Psoas muscle (tissue), 7 donors: ENCODE measurements at regions not wholly inside any gene's neighbourhood (a gene's known extent, or its start where the extent isn't known, plus 50 kb on each side); places are given as distances from the start of the nearest gene placed in this dataset.
"Not testable (repeated sequence)": the region's sequence is repeated elsewhere in the genome, so short reads cannot be mapped to it uniquely, and the experiment has no call there.

Source experiments
- ATAC-seq, 4 donors: fragments of 200-7000 bp; cut with Tn5 transposase; one replicate each; pipeline ENCODE4 v1.9.1; 2020; ENCODE audit warnings: moderate library complexity in 3 of 4, mild to moderate bottlenecking in 2 of 4
- DNase-seq, 2 donors: peaks; one replicate each; pipeline ENCODE4 v3.0.0-alpha.2; 2020
- H3K27ac ChIP-seq: fragments of 200-600 bp; one replicate; pipeline ENCODE4 v1.8.0; 2022
- H3K27me3 ChIP-seq, 3 donors: fragments of 200-600 bp in 1 of 3; one replicate each; pipeline versions ENCODE4 v1.6.1 to v1.8.0; 2013 to 2022; ENCODE audit warnings: low read length in 2 of 3, mild to moderate bottlenecking in 2 of 3, moderate library complexity in 1 of 3; ENCODE audit not compliant: insufficient read depth in 3 of 3
- H3K36me3 ChIP-seq, 2 donors: fragments of 200-600 bp in 1 of 2; one replicate each; pipeline versions ENCODE4 v1.6.1 to v1.8.0; 2013 to 2022; ENCODE audit warnings: low read depth in 1 of 2, mild to moderate bottlenecking in 1 of 2, moderate library complexity in 1 of 2; ENCODE audit not compliant: insufficient read depth in 1 of 2
- H3K4me1 ChIP-seq: fragments of 200-600 bp; one replicate; pipeline ENCODE4 v1.8.0; 2022
- H3K4me3 ChIP-seq: fragments of 200-600 bp; one replicate; pipeline ENCODE4 v1.8.0; 2022; ENCODE audit warnings: mild to moderate bottlenecking
- H3K9me3 ChIP-seq: fragments of 200-600 bp; one replicate; pipeline ENCODE4 v1.8.0; 2022
- CTCF ChIP-seq: fragments of 200-600 bp; IDR thresholded peaks from one replicate; pipeline ENCODE4 v1.8.0; 2022; ENCODE audit warnings: antibody characterized with exemption
- WGBS, 3 donors: extraction: QIAGEN DNeasy Blood & Tissue Kit; methylation state at CpG; one replicate each; pipeline versions ENCODE4 v1.1.6 to v1.1.7; 2013; 5-methylcytosine and 5-hydroxymethylcytosine counted together
- intact Hi-C, 2 donors: fragments of 100-400 bp; cut with DNase I; formaldehyde crosslinking; loops; one replicate each; pipeline versions ENCODE4 v1.11.0 to v1.14.2; 2022
- donor health status: healthy with polysubstance abuse.
- donor health status: DM: no; HTN: no; CAD: no; lungs with moderate emphysema.
- donor health status: Bipolar disorder and iron deficiency.
- donor health status: healthy.
- donor health status: DM: yes; HTN: yes; CAD: no.
- donor health status: DM: no; HTN: no; CAD: no.
- donor health status: DM: yes; HTN: yes; CAD: no.

GRCh38 chr7:32802305-32802910 is 89.2 kb downstream of the KBTBD2 start:
- intact Hi-C loops: loop anchor here (10.0 kb wide), 2 partner anchors 242 to 302 kb away; partner anchors contain the start of gene RP9 (in 1 of the 2)
- no peaks in the 10 kb centered on the region for H3K9me3 ChIP-seq
- no peaks in the 10 kb centered on the region for H3K36me3 ChIP-seq
- no peaks in the 10 kb centered on the region for H3K27me3 ChIP-seq
- whole genome bisulfite sequencing, 3 donors: 91 to 95% (median 95%) methylated on average over 3 of the region's 3 CpGs
- no peaks in the 10 kb centered on the region for H3K4me1 ChIP-seq
- H3K4me3 ChIP-seq: no peak overlapping the region
- TF ChIP-seq CTCF: no peak
- no peak overlapping the region for H3K27ac ChIP-seq
- no peak for DNase-seq
- no peak for ATAC-seq

GRCh38 chr7:32793053-32793452 is 98.5 kb downstream of the KBTBD2 start:
- H3K9me3 ChIP-seq, intact Hi-C loops, DNase-seq, H3K27ac ChIP-seq, H3K27me3 ChIP-seq, H3K36me3 ChIP-seq, ATAC-seq, H3K4me3 ChIP-seq, H3K4me1 ChIP-seq: not testable (repeated sequence)
- 80 to 86% (median 81%) methylated on average over 1 of the region's 5 CpGs for WGBS, 3 donors

- 64 to 69% (median 69%) methylated on average over 7 of the region's 7 CpGs for WGBS, 3 donors
- H3K27ac ChIP-seq, intact Hi-C loops, H3K9me3 ChIP-seq, H3K36me3 ChIP-seq, H3K4me1 ChIP-seq, ATAC-seq, DNase-seq, H3K4me3 ChIP-seq, H3K27me3 ChIP-seq: not testable (repeated sequence)
These were observed 100.7 kb downstream of the KBTBD2 start for GRCh38 chr7:32790766-32791430.

- H3K4me3 ChIP-seq, H3K4me1 ChIP-seq, DNase-seq, intact Hi-C loops, H3K36me3 ChIP-seq, H3K27ac ChIP-seq, H3K9me3 ChIP-seq, H3K27me3 ChIP-seq, ATAC-seq: not testable (repeated sequence)
- WGBS, 3 donors: 85 to 96% (median 85%) methylated on average over 8 of the region's 8 CpGs
These were observed 102.3 kb downstream of the KBTBD2 start for GRCh38 chr7:32789266-32789665.

- ATAC-seq, H3K9me3 ChIP-seq, H3K4me1 ChIP-seq, H3K27me3 ChIP-seq, intact Hi-C loops, DNase-seq, H3K27ac ChIP-seq, H3K36me3 ChIP-seq, H3K4me3 ChIP-seq: not testable (repeated sequence)
- WGBS, 3 donors: 93 to 97% (median 96%) methylated on average over 2 of the region's 2 CpGs
These were observed 103.4 kb downstream of the KBTBD2 start for GRCh38 chr7:32788174-32788573.

- intact Hi-C loops, H3K9me3 ChIP-seq, H3K4me1 ChIP-seq, H3K27me3 ChIP-seq, H3K27ac ChIP-seq, H3K36me3 ChIP-seq, H3K4me3 ChIP-seq, DNase-seq: not testable (repeated sequence)
- peak in 1 of 4 donors; percentile 36 for ATAC-seq
- WGBS, 3 donors: 72 to 86% (median 78%) methylated on average over 5 of the region's 5 CpGs
These were observed 106.1 kb downstream of the KBTBD2 start for GRCh38 chr7:32785365-32785944.

GRCh38 chr7:32779895-32780294 is 111.7 kb downstream of the KBTBD2 start:
- DNase-seq, H3K4me1 ChIP-seq, ATAC-seq, H3K27ac ChIP-seq, H3K4me3 ChIP-seq, H3K27me3 ChIP-seq, H3K9me3 ChIP-seq, H3K36me3 ChIP-seq: not testable (repeated sequence)
- intact Hi-C loops: loop anchor here in 1 of 2 donors (10.0 kb wide), 1 partner anchor 325 kb away; the partner anchor contains the start of gene RP9
- WGBS, 3 donors: 100% methylated on average over 1 of the region's 1 CpG; no CpG with 5 or more reads in 2 of the 3 donors
